A549 (cell line): ENCODE measurements at regions not wholly inside any gene's neighbourhood (a gene's known extent, or its start where the extent isn't known, plus 50 kb on each side); places are given as distances from the start of the nearest gene placed in this dataset.

Experiments used
- CTCF ChIP-seq: fragments of >200 bp; sonication (Bioruptor Twin); formaldehyde crosslinking; IDR thresholded peaks from 3 replicates; pipeline ENCODE4 v1.5.1; 2016
- JUN ChIP-seq, 2 experiments: fragments of >200 bp; sonication (Bioruptor Twin); formaldehyde crosslinking; IDR thresholded peaks; 2 replicates in 1 of 2; 3 replicates in 1 of 2; pipeline ENCODE4 v1.6.1; 2016 to 2017
- RAD21 ChIP-seq, 2 experiments: fragments of >200 bp in 1 of 2; sonication (Bioruptor Twin) in 1 of 2; formaldehyde crosslinking in 1 of 2; IDR thresholded peaks in 1 of 2; conservative IDR thresholded peaks in 1 of 2; 2 replicates in 1 of 2; 3 replicates in 1 of 2; pipeline ENCODE4 v1.6.1; 2012 to 2018; ENCODE audit warnings: inconsistent platforms in 1 of 2
- REST ChIP-seq: fragments of 200-600 bp; sonication (generic); IDR thresholded peaks from 2 replicates; pipeline ENCODE4 v1.6.1; 2016; ENCODE audit warnings: antibody characterized with exemption, mild to moderate bottlenecking, moderate library complexity

- no peak for TF ChIP-seq JUN (IDR thresholded peaks at IDR 0.05)
- no peak for TF ChIP-seq CTCF
- TF ChIP-seq REST: no peak
- no peak for TF ChIP-seq RAD21 (conservative IDR thresholded peaks at IDR 0.05 in 1 of 2, IDR thresholded peaks at IDR 0.05 in 1 of 2)
These were observed 54.5 kb upstream of the TGIF1 start for GRCh38 chr18:3395466-3395865.
